ENCODE measurements at regions not wholly inside any gene's neighbourhood (a gene's known extent, or its start where the extent isn't known, plus 50 kb on each side); places are given as distances from the start of the nearest gene placed in this dataset.
"Not testable (repeated sequence)": the region's sequence is repeated elsewhere in the genome, so short reads cannot be mapped to it uniquely, and the experiment has no call there.

DNA sequence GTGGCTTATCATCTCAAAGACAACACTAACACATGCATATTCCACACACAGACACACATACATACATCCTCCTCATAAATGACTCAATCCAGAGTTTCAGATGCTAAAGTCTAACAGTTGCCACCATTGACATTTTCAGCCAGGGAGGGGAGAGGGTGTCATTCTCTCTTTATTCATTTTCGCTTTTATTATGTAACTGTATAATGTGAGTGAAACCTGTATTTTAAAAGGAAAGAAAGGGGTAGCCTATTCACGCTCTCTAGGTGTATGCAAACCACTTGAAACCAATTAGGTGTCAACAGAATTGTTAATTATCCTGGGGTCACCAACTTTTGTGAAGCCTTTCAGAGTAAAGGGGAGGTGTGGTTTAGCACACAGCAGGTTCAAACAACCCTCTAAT is 1282.9 kb downstream of the ROBO2 start:
- no peaks in the 10 kb centered on the region for H3K36me3 Mint-ChIP-seq
- ATAC-seq (ENCODE audit: low read depth in 2 of 2) (no peak), DNase-seq (no peak)
- H3K27ac Mint-ChIP-seq: no peak overlapping the region
- no peaks in the 10 kb centered on the region for H3K27me3 Mint-ChIP-seq
- H3K4me1 Mint-ChIP-seq: no peaks in the 10 kb centered on the region
- H3K9me3 Mint-ChIP-seq: peaks cover 1 to 24% (median 12%) of the 10 kb centered on the region in 7 donors
- H3K4me3 Mint-ChIP-seq: no peak overlapping the region

- no peaks in the 10 kb centered on the region for H3K36me3 Mint-ChIP-seq
- H3K4me3 Mint-ChIP-seq: no peak overlapping the region
- DNase-seq (no peak), ATAC-seq (ENCODE audit: low read depth in 2 of 2) (no peak)
- H3K27ac Mint-ChIP-seq: no peak overlapping the region
- H3K27me3 Mint-ChIP-seq: no peaks in the 10 kb centered on the region
- peaks cover 0 to 3% (median 0%) of the 10 kb centered on the region in 7 donors for H3K9me3 Mint-ChIP-seq
- no peaks in the 10 kb centered on the region for H3K4me1 Mint-ChIP-seq
These were observed 1297.9 kb downstream of the ROBO2 start for GRCh38 chr3:78337801-78338211.

DNA sequence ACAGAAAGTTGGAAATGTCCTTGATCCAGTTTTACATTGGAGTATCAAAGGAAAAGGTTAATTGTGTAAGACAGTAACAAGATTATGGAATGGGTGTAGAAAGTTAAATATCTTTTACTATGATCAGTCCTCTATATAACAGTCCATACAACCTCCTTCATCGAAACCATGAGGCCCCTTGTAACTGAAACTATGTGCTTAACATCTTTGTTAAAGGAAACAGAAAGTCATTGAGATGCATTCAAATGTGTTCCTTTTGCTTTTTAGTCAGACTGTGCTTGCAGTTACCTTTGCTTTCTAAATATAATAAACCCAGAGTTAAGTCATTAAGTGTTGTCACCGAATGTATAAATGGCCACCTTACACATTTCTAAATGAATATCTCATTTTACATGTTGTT is 1298.5 kb downstream of the ROBO2 start:
- DNase-seq (no peak), ATAC-seq (ENCODE audit: low read depth in 2 of 2) (no peak)
- no peaks in the 10 kb centered on the region for H3K36me3 Mint-ChIP-seq
- no peaks in the 10 kb centered on the region for H3K4me1 Mint-ChIP-seq
- H3K4me3 Mint-ChIP-seq: no peak overlapping the region
- H3K27ac Mint-ChIP-seq: no peak overlapping the region
- H3K9me3 Mint-ChIP-seq: peaks cover 0 to 3% (median 0%) of the 10 kb centered on the region in 7 donors
- H3K27me3 Mint-ChIP-seq: no peaks in the 10 kb centered on the region

GRCh38 chr3:78343221-78343620 is 1303.3 kb downstream of the ROBO2 start:
- Mint-ChIP-seq H3K27me3 (no peaks in the 10 kb centered on the region), H3K36me3 (no peaks in the 10 kb centered on the region), H3K27ac (no peak overlapping the region), H3K9me3 (peaks cover 0 to 9% (median 5%) of the 10 kb centered on the region in 7 donors), H3K4me3 (no peak overlapping the region), H3K4me1 (no peaks in the 10 kb centered on the region)
- DNase-seq (no peak), ATAC-seq (ENCODE audit: low read depth in 2 of 2) (no peak)

- not testable (repeated sequence) for H3K27ac Mint-ChIP-seq; DNase-seq; ATAC-seq (ENCODE audit: low read depth in 2 of 2); H3K4me3 Mint-ChIP-seq; H3K4me1 Mint-ChIP-seq; H3K36me3 Mint-ChIP-seq; H3K9me3 Mint-ChIP-seq; H3K27me3 Mint-ChIP-seq
These were observed 1304.4 kb downstream of the ROBO2 start for GRCh38 chr3:78344267-78344666.

DNA sequence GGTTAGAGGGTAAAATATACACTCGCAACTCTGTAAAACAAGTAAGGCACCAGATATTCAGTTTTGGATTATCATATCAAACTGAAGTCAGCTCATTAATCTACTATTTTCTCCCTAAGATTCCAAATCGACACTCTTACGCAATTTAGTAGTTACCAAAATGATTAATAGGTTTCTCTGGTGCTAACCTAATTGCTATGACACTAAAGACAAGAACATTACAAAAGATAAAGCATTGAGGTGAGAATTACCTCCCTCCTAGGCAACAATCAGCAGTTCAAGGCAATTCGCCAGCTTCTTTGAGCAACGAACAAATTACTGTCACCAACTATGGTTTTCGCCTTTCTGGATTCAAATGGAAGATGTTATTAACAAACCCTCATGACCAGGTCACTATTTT is 1305.0 kb downstream of the ROBO2 start:
- Mint-ChIP-seq H3K4me3 (no peak overlapping the region), H3K27me3 (no peaks in the 10 kb centered on the region), H3K36me3 (no peaks in the 10 kb centered on the region), H3K27ac (no peak overlapping the region), H3K4me1 (no peaks in the 10 kb centered on the region), H3K9me3 (peaks cover 0 to 9% (median 5%) of the 10 kb centered on the region in 7 donors)
- DNase-seq: no peak
- ATAC-seq (ENCODE audit: low read depth in 2 of 2): no peak

GRCh38 chr3:78347176-78347575 is 1307.3 kb downstream of the ROBO2 start:
- ATAC-seq (ENCODE audit: low read depth in 2 of 2) (no peak), DNase-seq (no peak)
- Mint-ChIP-seq H3K4me1 (no peaks in the 10 kb centered on the region), H3K4me3 (no peak overlapping the region), H3K36me3 (no peaks in the 10 kb centered on the region), H3K9me3 (peaks cover 0 to 10% (median 5%) of the 10 kb centered on the region in 7 donors), H3K27ac (no peak overlapping the region), H3K27me3 (no peaks in the 10 kb centered on the region)

- Mint-ChIP-seq H3K4me3 (no peak overlapping the region), H3K9me3 (peaks cover 0 to 11% (median 5%) of the 10 kb centered on the region in 7 donors), H3K36me3 (no peaks in the 10 kb centered on the region), H3K4me1 (no peaks in the 10 kb centered on the region), H3K27me3 (no peaks in the 10 kb centered on the region), H3K27ac (no peak overlapping the region)
- ATAC-seq (ENCODE audit: low read depth in 2 of 2) (no peak), DNase-seq (no peak)
These were observed 1308.8 kb downstream of the ROBO2 start for GRCh38 chr3:78348664-78349063.

DNA sequence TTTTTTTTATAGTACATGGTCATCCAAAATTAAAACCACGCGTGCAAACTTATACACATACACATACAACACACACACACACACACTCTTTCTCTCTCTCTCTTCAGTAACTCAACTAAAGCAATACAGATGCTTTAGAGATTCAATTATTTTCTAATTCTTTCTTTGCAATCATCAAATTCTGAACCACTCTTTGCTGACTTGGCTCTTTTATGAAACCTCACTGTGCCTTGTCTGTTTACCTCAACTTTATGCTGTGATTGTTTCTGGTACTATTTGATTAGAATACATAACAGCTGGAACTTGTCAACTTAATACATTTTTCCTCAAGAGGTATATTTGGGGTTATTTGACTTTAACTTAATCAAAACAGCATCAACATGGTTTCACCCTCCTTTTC is 1309.7 kb downstream of the ROBO2 start:
- Mint-ChIP-seq H3K36me3 (no peaks in the 10 kb centered on the region), H3K9me3 (peaks cover 0 to 7% (median 4%) of the 10 kb centered on the region in 7 donors), H3K27ac (peak overlapping the region in 1 of 6 donors; percentile 22), H3K4me3 (no peak overlapping the region), H3K4me1 (no peaks in the 10 kb centered on the region), H3K27me3 (no peaks in the 10 kb centered on the region)
- ATAC-seq (ENCODE audit: low read depth in 2 of 2) (no peak), DNase-seq (no peak)

GRCh38 chr3:78351334-78351733 is 1311.4 kb downstream of the ROBO2 start:
- Mint-ChIP-seq H3K9me3 (peaks cover 0 to 8% (median 6%) of the 10 kb centered on the region in 7 donors), H3K27me3 (no peaks in the 10 kb centered on the region), H3K4me1 (no peaks in the 10 kb centered on the region), H3K4me3 (peak overlapping the region in 1 of 8 donors; percentile 47), H3K36me3 (no peaks in the 10 kb centered on the region), H3K27ac (no peak overlapping the region)
- DNase-seq: no peak
- no peak for ATAC-seq (ENCODE audit: low read depth in 2 of 2)

DNA sequence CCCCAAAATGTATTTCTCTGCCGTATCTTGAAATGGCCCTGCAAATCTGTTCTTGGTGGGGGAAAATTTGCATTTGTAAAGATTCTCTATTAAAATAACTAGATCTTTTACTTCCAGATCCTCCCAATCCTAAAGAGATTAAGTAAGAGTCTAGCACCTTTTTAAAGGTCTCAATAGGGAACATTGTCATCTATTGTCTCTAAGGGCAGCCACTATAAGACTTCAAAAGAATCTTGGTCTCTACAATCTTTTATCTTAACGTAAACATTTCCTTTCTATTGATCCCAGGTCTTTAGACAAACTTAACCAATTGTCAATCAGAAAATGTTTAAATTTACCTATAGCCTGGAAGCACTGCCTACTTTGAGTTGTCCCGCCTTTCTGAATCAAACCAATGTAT is 1313.3 kb downstream of the ROBO2 start:
- DNase-seq (no peak), ATAC-seq (ENCODE audit: low read depth in 2 of 2) (no peak)
- H3K27ac Mint-ChIP-seq: no peak overlapping the region
- H3K4me3 Mint-ChIP-seq: no peak overlapping the region
- peaks cover 0 to 8% (median 5%) of the 10 kb centered on the region in 7 donors for H3K9me3 Mint-ChIP-seq
- H3K36me3 Mint-ChIP-seq: no peaks in the 10 kb centered on the region
- H3K4me1 Mint-ChIP-seq: no peaks in the 10 kb centered on the region
- H3K27me3 Mint-ChIP-seq: no peaks in the 10 kb centered on the region

DNA sequence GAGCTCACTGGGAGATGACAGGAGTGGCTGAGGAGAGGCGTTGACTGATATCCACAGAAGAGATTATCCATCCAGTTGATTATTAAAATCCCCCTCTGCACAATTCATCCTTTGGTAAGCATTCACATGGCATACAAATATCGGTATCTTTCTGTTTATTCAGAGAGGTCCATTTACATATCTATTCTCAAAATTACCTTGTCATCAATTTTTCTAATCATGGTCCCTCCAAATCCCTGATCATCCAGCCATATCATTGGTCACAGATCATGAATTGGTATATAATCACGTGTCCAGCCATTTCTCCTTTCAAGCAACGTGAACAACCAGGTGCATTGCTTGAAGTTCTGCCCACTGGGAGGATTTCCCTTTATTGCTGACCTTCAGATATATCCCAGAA is 1321.0 kb downstream of the ROBO2 start:
- Mint-ChIP-seq H3K27ac (no peak overlapping the region), H3K4me1 (no peaks in the 10 kb centered on the region), H3K9me3 (peaks cover 2 to 11% (median 7%) of the 10 kb centered on the region in 7 donors), H3K36me3 (no peaks in the 10 kb centered on the region), H3K4me3 (no peak overlapping the region), H3K27me3 (no peaks in the 10 kb centered on the region)
- no peak for DNase-seq
- ATAC-seq (ENCODE audit: low read depth in 2 of 2): no peak

DNA sequence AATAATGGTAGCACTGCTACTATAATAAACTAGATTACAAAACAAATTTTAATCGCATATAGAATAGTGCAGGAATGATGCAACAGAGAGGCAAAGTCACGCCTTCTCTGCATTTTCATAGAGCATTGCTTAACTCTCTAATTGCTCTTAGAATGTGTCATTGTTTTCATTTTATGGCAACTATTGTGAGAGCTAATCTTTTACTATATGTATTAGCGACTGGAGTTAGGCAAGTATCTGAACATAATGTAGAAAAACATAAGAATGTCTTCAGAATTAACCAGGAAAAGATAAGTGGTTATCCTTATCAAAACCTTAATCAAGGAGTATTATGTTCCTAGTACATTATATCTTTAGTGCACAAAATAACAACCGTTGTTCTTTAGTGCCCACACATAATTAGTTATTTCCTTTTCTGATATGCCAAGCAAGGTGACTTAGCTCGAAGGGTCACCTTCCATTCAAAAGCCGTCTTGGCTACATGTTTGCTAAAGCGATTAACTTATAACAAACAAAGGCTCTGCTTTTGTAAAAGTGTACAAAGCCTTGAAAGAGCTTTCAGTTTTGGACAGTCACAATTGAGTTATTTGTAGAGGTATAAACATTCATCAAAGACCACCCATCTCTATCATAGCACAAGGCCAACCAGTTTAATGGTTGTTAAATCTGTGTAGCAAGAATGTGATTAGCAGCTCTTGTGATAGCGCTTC is 1328.9 kb downstream of the ROBO2 start:
- DNase-seq (no peak), ATAC-seq (ENCODE audit: low read depth in 2 of 2) (no peak)
- H3K4me3 Mint-ChIP-seq: no peak overlapping the region
- peaks cover 0 to 9% (median 3%) of the 10 kb centered on the region in 7 donors for H3K9me3 Mint-ChIP-seq
- H3K27me3 Mint-ChIP-seq: no peaks in the 10 kb centered on the region
- H3K4me1 Mint-ChIP-seq: no peaks in the 10 kb centered on the region
- H3K36me3 Mint-ChIP-seq: no peaks in the 10 kb centered on the region
- H3K27ac Mint-ChIP-seq: no peak overlapping the region

- H3K4me1 Mint-ChIP-seq: no peaks in the 10 kb centered on the region
- no peak for ATAC-seq (ENCODE audit: low read depth in 2 of 2)
- no peaks in the 10 kb centered on the region for H3K27me3 Mint-ChIP-seq
- DNase-seq: no peak
- H3K9me3 Mint-ChIP-seq: peaks cover 11 to 38% (median 18%) of the 10 kb centered on the region in 7 donors
- H3K36me3 Mint-ChIP-seq: no peaks in the 10 kb centered on the region
- no peak overlapping the region for H3K27ac Mint-ChIP-seq
- H3K4me3 Mint-ChIP-seq: no peak overlapping the region
These were observed 1350.3 kb downstream of the ROBO2 start for GRCh38 chr3:78390221-78390620.

GRCh38 chr3:78398401-78398800 is 1358.5 kb downstream of the ROBO2 start:
- no peaks in the 10 kb centered on the region for H3K36me3 Mint-ChIP-seq
- H3K27ac Mint-ChIP-seq: no peak overlapping the region
- DNase-seq (no peak), ATAC-seq (ENCODE audit: low read depth in 2 of 2) (no peak)
- H3K4me1 Mint-ChIP-seq: no peaks in the 10 kb centered on the region
- H3K27me3 Mint-ChIP-seq: no peaks in the 10 kb centered on the region
- peaks cover 0 to 3% (median 0%) of the 10 kb centered on the region in 7 donors for H3K9me3 Mint-ChIP-seq
- H3K4me3 Mint-ChIP-seq: no peak overlapping the region

Data from naive B cell (primary cell).